Choroid plexus epithelial cell (primary cell): ENCODE measurements at regions not wholly inside any gene's neighbourhood (a gene's known extent, or its start where the extent isn't known, plus 50 kb on each side); places are given as distances from the start of the nearest gene placed in this dataset.
"Not testable (repeated sequence)": the region's sequence is repeated elsewhere in the genome, so short reads cannot be mapped to it uniquely, and the experiment has no call there.

Source experiments
- DNase-seq: peaks from one replicate; pipeline ENCODE4 v3.0.0-alpha.2; 2010; ENCODE audit warnings: low read depth
- H3K4me3 ChIP-seq: 2 replicates; pipeline ENCODE4 v1.5.1; 2011; ENCODE audit warnings: low read depth, mild to moderate bottlenecking, control low read depth, low read length, moderate library complexity
- CTCF ChIP-seq: conservative IDR thresholded peaks from 2 replicates; pipeline ENCODE4 v1.5.1; 2011; ENCODE audit warnings: low read depth, mild to moderate bottlenecking, control low read depth, inconsistent platforms, low read length, moderate library complexity

- H3K4me3 ChIP-seq: no peak overlapping the region
- DNase-seq: no peak
- TF ChIP-seq CTCF: no peak
These were observed 677.6 kb upstream of the LMO3 start for GRCh38 chr12:17283563-17283962.

GRCh38 chr12:17282169-17282568, 676.2 kb upstream of the LMO3 start:
- not testable (repeated sequence) for DNase-seq, H3K4me3 ChIP-seq

GRCh38 chr12:17278946-17279345, 673.0 kb upstream of the LMO3 start:
- peak; percentile 1 for DNase-seq
- TF ChIP-seq CTCF: peak; percentile 18
- no peak overlapping the region for H3K4me3 ChIP-seq

GRCh38 chr12:17276196-17276595, 670.2 kb upstream of the LMO3 start:
- no peak for TF ChIP-seq CTCF
- H3K4me3 ChIP-seq: no peak overlapping the region
- no peak for DNase-seq

GRCh38 chr12:17266856-17267255, 660.9 kb upstream of the LMO3 start:
- no peak for TF ChIP-seq CTCF
- H3K4me3 ChIP-seq: no peak overlapping the region
- DNase-seq: no peak

- H3K4me3 ChIP-seq: no peak overlapping the region
- TF ChIP-seq CTCF: no peak
- DNase-seq: no peak
These were observed 658.6 kb upstream of the LMO3 start for GRCh38 chr12:17264603-17265002.

- H3K4me3 ChIP-seq: no peak overlapping the region
- no peak for DNase-seq
- TF ChIP-seq CTCF: no peak
These were observed 633.9 kb upstream of the LMO3 start for GRCh38 chr12:17239874-17240273.

- H3K4me3 ChIP-seq: no peak overlapping the region
- no peak for TF ChIP-seq CTCF
- DNase-seq: no peak
These were observed 630.0 kb upstream of the LMO3 start for GRCh38 chr12:17235996-17236395.
